Caco-2 (cell line): ENCODE measurements at regions not wholly inside any gene's neighbourhood (a gene's known extent, or its start where the extent isn't known, plus 50 kb on each side); places are given as distances from the start of the nearest gene placed in this dataset.

Source experiments
- BruUV-seq: library from RNA; stranded (reverse); fragments of 400-500 nt; replicated peaks from 2 replicates; lab custom pipeline; 2021; lab: Mats Ljungman, UMichigan
- CTCF ChIA-PET: fragments of 300-600 bp; sonication (Branson Sonifier 250); formaldehyde crosslinking; loops from one replicate; lab custom pipeline; 2022; ENCODE audit warnings: antibody characterized with exemption; lab: Charles Lee
- POLR2A ChIA-PET: fragments of 300-600 bp; sonication (Branson Sonifier 250); formaldehyde crosslinking; loops from one replicate; lab custom pipeline; 2022; ENCODE audit warnings: antibody characterized with exemption; lab: Charles Lee
- DNase-seq, 2 experiments: peaks; one replicate each; pipeline versions ENCODE4 v3.0.0 to v3.0.0-alpha.2; 2020 to 2022
- H3K27me3 ChIP-seq: replicated peaks from 2 replicates; pipeline ENCODE4 v1.6.0; 2011; ENCODE audit warnings: low read length; ENCODE audit not compliant: control insufficient read depth, insufficient read depth
- H3K36me3 ChIP-seq: 2 replicates; pipeline ENCODE4 v1.5.1; 2011; ENCODE audit warnings: low read length; ENCODE audit not compliant: control insufficient read depth, insufficient read depth
- H3K4me1 ChIP-seq: fragments of 250-450 bp; sonication (Bioruptor Pico); 2 replicates; pipeline ENCODE4 v1.5.1; 2020; ENCODE audit warnings: mild to moderate bottlenecking
- H3K4me3 ChIP-seq: 2 replicates; pipeline ENCODE4 v1.5.1; 2011; ENCODE audit warnings: low read depth, mild to moderate bottlenecking, control low read depth, low read length
- H3K9me3 ChIP-seq: fragments of 250-450 bp; sonication (Bioruptor Pico); 2 replicates; pipeline ENCODE4 v1.5.1; 2020; ENCODE audit warnings: mild to moderate bottlenecking, moderate library complexity
- H3K27ac Mint-ChIP-seq: one replicate; pipeline ENCODE4 v1.8.0; 2022; ENCODE audit warnings: mixed read lengths; ENCODE audit not compliant: unreplicated experiment
- H3K27me3 Mint-ChIP-seq: one replicate; pipeline ENCODE4 v1.8.0; 2022; ENCODE audit warnings: mixed read lengths; ENCODE audit not compliant: insufficient read depth, unreplicated experiment
- H3K36me3 Mint-ChIP-seq: one replicate; pipeline ENCODE4 v1.8.0; 2022; ENCODE audit warnings: mild to moderate bottlenecking, mixed read lengths; ENCODE audit not compliant: insufficient read depth, unreplicated experiment
- H3K4me1 Mint-ChIP-seq: one replicate; pipeline ENCODE4 v1.8.0; 2022; ENCODE audit warnings: low read depth, mixed read lengths; ENCODE audit not compliant: unreplicated experiment
- H3K4me3 Mint-ChIP-seq: one replicate; pipeline ENCODE4 v1.8.0; 2022; ENCODE audit warnings: mild to moderate bottlenecking, moderate library complexity, mixed read lengths; ENCODE audit not compliant: unreplicated experiment
- H3K9me3 Mint-ChIP-seq: one replicate; pipeline ENCODE4 v1.8.0; 2022; ENCODE audit warnings: mixed read lengths; ENCODE audit not compliant: unreplicated experiment
- intact Hi-C: fragments of 100-400 bp; cut with micrococcal nuclease; formaldehyde crosslinking; loops from one replicate; pipeline ENCODE4 v1.10.0; 2022; ENCODE audit not compliant: unreplicated experiment
- TF ChIP-seq, protein P1 (sequence below), 2 experiments: fragments of 200-600 bp in 1 of 2; IDR thresholded peaks; 1 replicate in 1 of 2; 2 replicates in 1 of 2; pipeline versions ENCODE4 v1.5.1 to v1.8.0; 2011 to 2022; ENCODE audit warnings: antibody characterized with exemption in 1 of 2, control low read depth in 1 of 2, inconsistent platforms in 1 of 2, low read depth in 1 of 2, low read length in 1 of 2, mild to moderate bottlenecking in 1 of 2, moderate library complexity in 1 of 2; ENCODE audit not compliant: insufficient read depth in 1 of 2, severe bottlenecking in 1 of 2, unreplicated experiment in 1 of 2

DNA sequence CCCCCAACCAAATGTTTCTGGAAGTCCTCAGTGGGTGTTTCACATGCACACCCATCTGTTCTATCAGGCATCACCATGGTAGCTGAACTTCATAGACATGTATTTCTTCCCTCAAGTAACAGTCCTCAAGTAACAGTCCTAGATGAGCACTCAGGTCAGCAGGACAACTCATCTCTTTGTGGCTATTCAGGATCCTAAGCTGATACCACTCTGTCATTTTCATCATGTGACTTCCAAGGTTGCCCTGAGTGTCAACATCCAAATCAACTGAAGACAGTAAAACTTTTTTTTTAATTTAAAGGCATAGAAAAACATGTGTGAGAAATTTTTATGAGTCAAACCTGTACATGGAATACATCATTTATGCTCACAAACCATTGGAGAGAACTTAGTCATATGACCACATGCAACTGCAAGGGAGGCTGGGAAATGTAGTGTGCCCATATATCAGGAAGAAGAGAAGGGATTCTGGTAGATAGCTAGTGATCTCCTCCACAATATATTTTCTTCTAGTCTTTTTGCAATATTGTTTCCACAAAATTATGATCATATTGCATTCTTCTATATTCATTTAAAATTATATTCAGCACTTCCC lies 64.2 kb upstream of the FST start:
- BruUV-seq: no TSS peak

GRCh38 chr5:53418409-53418808 lies 62.0 kb upstream of the FST start:
- no peak overlapping the region for H3K27ac Mint-ChIP-seq
- TF ChIP-seq, protein P1, sequence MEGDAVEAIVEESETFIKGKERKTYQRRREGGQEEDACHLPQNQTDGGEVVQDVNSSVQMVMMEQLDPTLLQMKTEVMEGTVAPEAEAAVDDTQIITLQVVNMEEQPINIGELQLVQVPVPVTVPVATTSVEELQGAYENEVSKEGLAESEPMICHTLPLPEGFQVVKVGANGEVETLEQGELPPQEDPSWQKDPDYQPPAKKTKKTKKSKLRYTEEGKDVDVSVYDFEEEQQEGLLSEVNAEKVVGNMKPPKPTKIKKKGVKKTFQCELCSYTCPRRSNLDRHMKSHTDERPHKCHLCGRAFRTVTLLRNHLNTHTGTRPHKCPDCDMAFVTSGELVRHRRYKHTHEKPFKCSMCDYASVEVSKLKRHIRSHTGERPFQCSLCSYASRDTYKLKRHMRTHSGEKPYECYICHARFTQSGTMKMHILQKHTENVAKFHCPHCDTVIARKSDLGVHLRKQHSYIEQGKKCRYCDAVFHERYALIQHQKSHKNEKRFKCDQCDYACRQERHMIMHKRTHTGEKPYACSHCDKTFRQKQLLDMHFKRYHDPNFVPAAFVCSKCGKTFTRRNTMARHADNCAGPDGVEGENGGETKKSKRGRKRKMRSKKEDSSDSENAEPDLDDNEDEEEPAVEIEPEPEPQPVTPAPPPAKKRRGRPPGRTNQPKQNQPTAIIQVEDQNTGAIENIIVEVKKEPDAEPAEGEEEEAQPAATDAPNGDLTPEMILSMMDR (IDR thresholded peaks at IDR 0.05; ENCODE audit: insufficient read depth in 1 of 2, low read depth in 1 of 2, low read length in 1 of 2, severe bottlenecking in 1 of 2, unreplicated experiment in 1 of 2): no peak
- no peaks in the 10 kb centered on the region for H3K4me1 Mint-ChIP-seq
- Histone ChIP-seq H3K27me3 (no peaks in the 10 kb centered on the region), H3K9me3 (peaks cover 6% of the 10 kb centered on the region; the same call in 1 of the 2 replicates), H3K4me1 (no peaks in the 10 kb centered on the region), H3K4me3 (no peak overlapping the region), H3K36me3 (no peaks in the 10 kb centered on the region)
- ChIA-PET POLR2A (no interaction called here), CTCF (no interaction called here)
- DNase-seq: no peak
- peaks cover 6% of the 10 kb centered on the region for H3K27me3 Mint-ChIP-seq
- H3K4me3 Mint-ChIP-seq: no peak overlapping the region
- no peaks in the 10 kb centered on the region for H3K9me3 Mint-ChIP-seq
- BruUV-seq: no TSS peak
- intact Hi-C loops: no loop called here
- H3K36me3 Mint-ChIP-seq: no peaks in the 10 kb centered on the region

More for the DNA sequence above, 64.2 kb upstream of the FST start:
- H3K9me3 ChIP-seq: peaks cover 6% of the 10 kb centered on the region; the same call in 1 of the 2 replicates
- no peak overlapping the region for H3K4me3 ChIP-seq
- H3K36me3 ChIP-seq: no peaks in the 10 kb centered on the region
- TF ChIP-seq, protein P1 (IDR thresholded peaks at IDR 0.05; ENCODE audit: insufficient read depth in 1 of 2, low read depth in 1 of 2, low read length in 1 of 2, severe bottlenecking in 1 of 2, unreplicated experiment in 1 of 2): no peak
- Mint-ChIP-seq H3K4me3 (no peak overlapping the region), H3K9me3 (no peaks in the 10 kb centered on the region), H3K27me3 (no peaks in the 10 kb centered on the region), H3K27ac (no peak overlapping the region), H3K36me3 (no peaks in the 10 kb centered on the region), H3K4me1 (no peaks in the 10 kb centered on the region)
- intact Hi-C loops: no loop called here
- H3K4me1 ChIP-seq: no peaks in the 10 kb centered on the region
- CTCF ChIA-PET: interaction anchor here (0.6 kb wide), 1 partner anchor 1498 kb away, joined by 3 read pairs; no protein-coding TSS in a partner anchor
- no peak for DNase-seq
- POLR2A ChIA-PET: no interaction called here
- H3K27me3 ChIP-seq: no peaks in the 10 kb centered on the region

GRCh38 chr5:53418826-53419658 lies 61.4 kb upstream of the FST start:
- Mint-ChIP-seq H3K4me1 (no peaks in the 10 kb centered on the region), H3K27me3 (peaks cover 8% of the 10 kb centered on the region), H3K4me3 (no peak overlapping the region), H3K36me3 (no peaks in the 10 kb centered on the region), H3K9me3 (no peaks in the 10 kb centered on the region), H3K27ac (no peak overlapping the region)
- no TSS peak for BruUV-seq
- Histone ChIP-seq H3K4me1 (no peaks in the 10 kb centered on the region), H3K4me3 (no peak overlapping the region), H3K27me3 (no peaks in the 10 kb centered on the region), H3K36me3 (no peaks in the 10 kb centered on the region), H3K9me3 (peaks cover 6% of the 10 kb centered on the region; the same call in 1 of the 2 replicates)
- TF ChIP-seq, protein P1 (IDR thresholded peaks at IDR 0.05; ENCODE audit: insufficient read depth in 1 of 2, low read depth in 1 of 2, low read length in 1 of 2, severe bottlenecking in 1 of 2, unreplicated experiment in 1 of 2): no peak
- CTCF ChIA-PET: no interaction called here
- POLR2A ChIA-PET: no interaction called here
- DNase-seq: no peak
- intact Hi-C loops: no loop called here
